Right lobe of liver (tissue), 6 donors: ENCODE measurements at regions not wholly inside any gene's neighbourhood (a gene's known extent, or its start where the extent isn't known, plus 50 kb on each side); places are given as distances from the start of the nearest gene placed in this dataset.

ENCODE experiments used
- ATAC-seq, 4 donors: fragments of 200-7000 bp; cut with Tn5 transposase; one replicate each; pipeline ENCODE4 v1.9.1; 2020; ENCODE audit warnings: mild to moderate bottlenecking in 4 of 4, moderate library complexity in 4 of 4
- DNase-seq, 3 donors: peaks; one replicate each; pipeline ENCODE4 v3.0.0-alpha.2; 2020
- H3K27ac ChIP-seq, 3 donors: fragments of 200-600 bp; one replicate each; pipeline ENCODE4 v1.8.0; 2022
- H3K27me3 ChIP-seq, 2 donors: fragments of 200-600 bp; one replicate each; pipeline ENCODE4 v1.8.0; 2022
- H3K36me3 ChIP-seq, 4 donors: fragments of 200-600 bp; sonication (generic) in 1 of 4; one replicate each; pipeline versions ENCODE4 v1.5.1 to v1.8.0; 2017 to 2022; ENCODE audit warnings: control low read depth in 1 of 4
- H3K4me1 ChIP-seq, 4 donors: fragments of 200-600 bp; sonication (generic) in 1 of 4; one replicate each; pipeline versions ENCODE4 v1.5.1 to v1.8.0; 2017 to 2022; ENCODE audit warnings: control low read depth in 1 of 4
- H3K4me3 ChIP-seq, 3 donors: fragments of 200-600 bp; one replicate each; pipeline ENCODE4 v1.8.0; 2022
- H3K9me3 ChIP-seq, 4 donors: fragments of 200-600 bp; sonication (generic) in 1 of 4; one replicate each; pipeline versions ENCODE4 v1.5.1 to v1.8.0; 2017 to 2022; ENCODE audit warnings: control low read depth in 1 of 4
- CTCF ChIP-seq, 4 donors: fragments of 200-600 bp in 3 of 4; fragments of 450-650 bp in 1 of 4; IDR thresholded peaks; one replicate each; pipeline versions ENCODE4 v1.5.1 to v1.8.0; 2016 to 2022; ENCODE audit warnings: antibody characterized with exemption in 4 of 4, mild to moderate bottlenecking in 2 of 4
- POLR2A ChIP-seq: fragments of 450-650 bp; IDR thresholded peaks from one replicate; pipeline ENCODE4 v1.6.1; 2017; ENCODE audit warnings: antibody characterized with exemption, mild to moderate bottlenecking
- WGBS: methylation state at CpG from one replicate; pipeline ENCODE4 v1.1.6; 2018; ENCODE audit warnings: low coverage, low lambda C conversion rate; ENCODE audit not compliant: insufficient coverage; ENCODE audit errors: missing lambda C conversion rate; 5-methylcytosine and 5-hydroxymethylcytosine counted together
- intact Hi-C, 2 donors: fragments of 100-400 bp; cut with DNase I; formaldehyde crosslinking; loops; one replicate each; pipeline versions ENCODE4 v1.11.2 to v1.14.1; 2022
- donor health status: DM: no; HTN: yes; CAD: no.
- donor health status: DM: no; HTN: no; CAD: no.
- donor health status: DM: no; HTN: no; CAD: no.
- donor health status: DM: no; HTN: yes; CAD: no.
- donor health status: DM: no; HTN: yes; CAD: no.

GRCh38 chr13:67574320-67575233 is 344.4 kb upstream of the PCDH9 start:
- Histone ChIP-seq H3K36me3 (no peaks in the 10 kb centered on the region), H3K4me3 (no peak overlapping the region), H3K27ac (no peak overlapping the region), H3K4me1 (no peaks in the 10 kb centered on the region), H3K9me3 (no peaks in the 10 kb centered on the region), H3K27me3 (no peaks in the 10 kb centered on the region)
- no peak for DNase-seq
- 49% methylated on average over 5 of the region's 5 CpGs for WGBS
- intact Hi-C loops: no loop called here
- no peak for ATAC-seq
- no peak for TF ChIP-seq CTCF (IDR thresholded peaks at IDR 0.05)
- no peak for TF ChIP-seq POLR2A

- H3K27ac ChIP-seq: no peak overlapping the region
- no peaks in the 10 kb centered on the region for H3K9me3 ChIP-seq
- ATAC-seq (no peak), DNase-seq (no peak)
- no peaks in the 10 kb centered on the region for H3K4me1 ChIP-seq
- no peaks in the 10 kb centered on the region for H3K36me3 ChIP-seq
- WGBS: 57% methylated on average over 4 of the region's 4 CpGs
- TF ChIP-seq POLR2A (no peak), CTCF (IDR thresholded peaks at IDR 0.05) (no peak)
- H3K4me3 ChIP-seq: no peak overlapping the region
- intact Hi-C loops: no loop called here
- H3K27me3 ChIP-seq: no peaks in the 10 kb centered on the region
Observed at GRCh38 chr13:67568205-67568604, 338.1 kb upstream of the PCDH9 start.

- WGBS: 53% methylated on average over 2 of the region's 2 CpGs
- H3K36me3 ChIP-seq: no peaks in the 10 kb centered on the region
Observed at GRCh38 chr13:67557642-67558241, 327.6 kb upstream of the PCDH9 start.

GRCh38 chr13:67557118-67557517 is 327.0 kb upstream of the PCDH9 start:
- intact Hi-C loops: no loop called here

More at GRCh38 chr13:67557642-67558241, 327.6 kb upstream of the PCDH9 start:
- intact Hi-C loops: no loop called here
- Histone ChIP-seq H3K27me3 (no peaks in the 10 kb centered on the region), H3K9me3 (no peaks in the 10 kb centered on the region), H3K4me3 (no peak overlapping the region), H3K27ac (no peak overlapping the region), H3K4me1 (no peaks in the 10 kb centered on the region)
- no peak for DNase-seq
- ATAC-seq: no peak
- TF ChIP-seq CTCF (IDR thresholded peaks at IDR 0.05): no peak
- TF ChIP-seq POLR2A: no peak

More at GRCh38 chr13:67557118-67557517, 327.0 kb upstream of the PCDH9 start:
- no peaks in the 10 kb centered on the region for H3K4me1 ChIP-seq
- DNase-seq (no peak), ATAC-seq (no peak)
- no peak overlapping the region for H3K4me3 ChIP-seq
- no peaks in the 10 kb centered on the region for H3K27me3 ChIP-seq
- no peaks in the 10 kb centered on the region for H3K36me3 ChIP-seq
- no peaks in the 10 kb centered on the region for H3K9me3 ChIP-seq
- no peak overlapping the region for H3K27ac ChIP-seq
- 17% methylated on average over 1 of the region's 1 CpG for WGBS
- TF ChIP-seq CTCF (IDR thresholded peaks at IDR 0.05): no peak
- no peak for TF ChIP-seq POLR2A
